ENCODE measurements at regions not wholly inside any gene's neighbourhood (a gene's known extent, or its start where the extent isn't known, plus 50 kb on each side); places are given as distances from the start of the nearest gene placed in this dataset.

DNA sequence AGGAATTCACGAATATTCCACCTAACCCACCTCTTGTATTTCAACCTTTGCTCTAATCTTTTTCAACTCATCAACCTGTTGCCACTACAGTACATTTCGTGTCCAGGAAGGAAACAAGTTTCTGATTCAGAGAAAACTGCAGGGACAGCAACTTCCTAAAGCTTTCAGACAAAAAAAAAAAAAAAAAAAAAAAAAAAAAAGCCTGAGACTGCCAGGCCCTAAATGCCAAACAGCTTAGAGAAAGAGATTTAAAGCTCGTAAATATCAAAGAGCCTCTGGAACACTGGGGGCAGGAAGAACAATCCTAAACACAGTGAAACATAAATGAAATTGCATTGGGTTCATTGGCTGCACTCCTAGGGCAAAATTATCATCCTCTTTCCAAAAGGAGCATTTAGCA lies 411.2 kb upstream of the SPTLC3 start (continued):
- no peak for TF ChIP-seq RNF2 (IDR thresholded peaks at IDR 0.05; ENCODE audit: borderline replicate concordance, low read depth, low read length, missing control alignments, poor library complexity, severe bottlenecking)

Data from H1 (cell line).